ENCODE measurements at regions not wholly inside any gene's neighbourhood (a gene's known extent, or its start where the extent isn't known, plus 50 kb on each side); places are given as distances from the start of the nearest gene placed in this dataset.

GRCh38 chr9:27770541-27770940 is 197.3 kb upstream of the C9orf72 start:
- TF ChIP-seq CTCF (IDR thresholded peaks at IDR 0.05; ENCODE audit: low read length), result no peak
- TF ChIP-seq EZH2 (optimal IDR thresholded peaks at IDR 0.05; ENCODE audit: low read depth, low read length), result no peak
